Thoracic aorta (tissue), 2 donors: ENCODE measurements at regions not wholly inside any gene's neighbourhood (a gene's known extent, or its start where the extent isn't known, plus 50 kb on each side); places are given as distances from the start of the nearest gene placed in this dataset.

Source experiments
- ATAC-seq: fragments of 150-250 bp; one replicate; pipeline ENCODE4 v1.8.0; 2017; ENCODE audit warnings: low read depth; ENCODE audit not compliant: insufficient number of reproducible peaks, low FRiP score
- DNase-seq: peaks from one replicate; pipeline ENCODE4 v3.0.0-alpha.2; 2020; ENCODE audit warnings: low spot score
- H3K27ac ChIP-seq, 2 donors: fragments of 200-600 bp; sonication (generic); 1 replicate in 1 of 2; 2 replicates in 1 of 2; pipeline ENCODE4 v1.5.1; 2016; ENCODE audit warnings: mild to moderate bottlenecking in 2 of 2, moderate library complexity in 2 of 2
- H3K27me3 ChIP-seq: fragments of 200-600 bp; sonication (generic); replicated peaks from 2 replicates; pipeline ENCODE4 v1.6.0; 2016; ENCODE audit warnings: mild to moderate bottlenecking; ENCODE audit not compliant: insufficient read depth
- H3K36me3 ChIP-seq: fragments of 200-600 bp; sonication (generic); one replicate; pipeline ENCODE4 v1.5.1; 2016
- H3K4me1 ChIP-seq, 2 donors: fragments of 200-600 bp; sonication (generic); 1 replicate in 1 of 2; 2 replicates in 1 of 2; pipeline versions ENCODE4 v1.5.1 to v1.6.0; 2016; ENCODE audit warnings: low read depth in 2 of 2, mild to moderate bottlenecking in 1 of 2; ENCODE audit not compliant: control insufficient read depth in 1 of 2
- H3K4me3 ChIP-seq: fragments of 200-600 bp; sonication (generic); 2 replicates; pipeline ENCODE4 v1.5.1; 2016; ENCODE audit warnings: mild to moderate bottlenecking
- H3K9me3 ChIP-seq: fragments of 200-600 bp; sonication (generic); 2 replicates; pipeline ENCODE4 v1.5.1; 2016
- TF ChIP-seq, protein P1 (sequence below): fragments of 200-600 bp; sonication (generic); IDR thresholded peaks from one replicate; pipeline ENCODE4 v1.5.1; 2019; ENCODE audit warnings: antibody characterized with exemption

DNA sequence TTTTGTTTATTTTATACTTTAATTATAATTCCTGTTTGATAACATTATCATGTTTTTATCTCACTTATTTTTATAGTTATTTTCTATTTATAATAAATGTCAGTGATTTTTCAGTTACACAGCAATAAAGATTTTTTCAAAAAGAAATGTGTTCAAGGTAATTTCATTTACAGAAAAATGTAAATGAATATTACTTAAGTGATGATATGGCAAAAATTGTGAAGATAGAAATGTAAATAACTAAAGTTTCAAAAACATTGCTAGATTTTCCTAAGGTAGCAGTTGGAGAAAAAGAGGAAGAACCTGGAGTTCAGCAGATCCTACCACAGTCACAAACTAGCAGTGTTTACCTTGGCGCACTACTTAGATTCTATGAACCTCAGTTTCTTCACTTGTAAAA is 202.6 kb downstream of the RFPL4B start:
- no peaks in the 10 kb centered on the region for H3K27me3 ChIP-seq
- no peaks in the 10 kb centered on the region for H3K36me3 ChIP-seq
- ATAC-seq: no peak
- H3K4me1 ChIP-seq: no peaks in the 10 kb centered on the region
- H3K27ac ChIP-seq: no peak overlapping the region
- H3K4me3 ChIP-seq: no peak overlapping the region
- TF ChIP-seq, protein P1, sequence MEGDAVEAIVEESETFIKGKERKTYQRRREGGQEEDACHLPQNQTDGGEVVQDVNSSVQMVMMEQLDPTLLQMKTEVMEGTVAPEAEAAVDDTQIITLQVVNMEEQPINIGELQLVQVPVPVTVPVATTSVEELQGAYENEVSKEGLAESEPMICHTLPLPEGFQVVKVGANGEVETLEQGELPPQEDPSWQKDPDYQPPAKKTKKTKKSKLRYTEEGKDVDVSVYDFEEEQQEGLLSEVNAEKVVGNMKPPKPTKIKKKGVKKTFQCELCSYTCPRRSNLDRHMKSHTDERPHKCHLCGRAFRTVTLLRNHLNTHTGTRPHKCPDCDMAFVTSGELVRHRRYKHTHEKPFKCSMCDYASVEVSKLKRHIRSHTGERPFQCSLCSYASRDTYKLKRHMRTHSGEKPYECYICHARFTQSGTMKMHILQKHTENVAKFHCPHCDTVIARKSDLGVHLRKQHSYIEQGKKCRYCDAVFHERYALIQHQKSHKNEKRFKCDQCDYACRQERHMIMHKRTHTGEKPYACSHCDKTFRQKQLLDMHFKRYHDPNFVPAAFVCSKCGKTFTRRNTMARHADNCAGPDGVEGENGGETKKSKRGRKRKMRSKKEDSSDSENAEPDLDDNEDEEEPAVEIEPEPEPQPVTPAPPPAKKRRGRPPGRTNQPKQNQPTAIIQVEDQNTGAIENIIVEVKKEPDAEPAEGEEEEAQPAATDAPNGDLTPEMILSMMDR: no peak
- DNase-seq: no peak
- no peaks in the 10 kb centered on the region for H3K9me3 ChIP-seq

DNA sequence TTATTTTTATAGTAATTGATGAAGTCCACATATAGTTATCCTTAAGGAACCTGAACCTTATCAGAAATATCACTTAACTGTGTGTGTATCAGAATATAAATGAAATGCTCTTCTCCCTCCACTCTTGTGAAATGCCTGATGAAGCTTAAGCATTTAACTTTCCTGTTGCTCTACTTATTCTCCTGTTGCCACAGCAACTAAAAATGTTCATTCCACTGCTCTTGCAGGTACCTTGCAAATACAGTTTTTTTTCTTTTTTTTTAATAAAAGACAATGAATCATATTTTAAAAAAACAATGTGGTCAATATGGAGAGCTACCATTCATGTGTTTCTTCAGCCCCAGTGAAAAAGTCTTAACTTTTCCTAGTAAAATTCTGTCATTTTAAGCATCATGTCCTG is 210.3 kb downstream of the RFPL4B start:
- H3K27ac ChIP-seq: no peak overlapping the region
- DNase-seq (no peak), ATAC-seq (no peak)
- H3K9me3 ChIP-seq: no peaks in the 10 kb centered on the region
- TF ChIP-seq, protein P1: no peak
- H3K4me1 ChIP-seq: no peaks in the 10 kb centered on the region
- H3K4me3 ChIP-seq: no peak overlapping the region
- H3K36me3 ChIP-seq: no peaks in the 10 kb centered on the region
- no peaks in the 10 kb centered on the region for H3K27me3 ChIP-seq

DNA sequence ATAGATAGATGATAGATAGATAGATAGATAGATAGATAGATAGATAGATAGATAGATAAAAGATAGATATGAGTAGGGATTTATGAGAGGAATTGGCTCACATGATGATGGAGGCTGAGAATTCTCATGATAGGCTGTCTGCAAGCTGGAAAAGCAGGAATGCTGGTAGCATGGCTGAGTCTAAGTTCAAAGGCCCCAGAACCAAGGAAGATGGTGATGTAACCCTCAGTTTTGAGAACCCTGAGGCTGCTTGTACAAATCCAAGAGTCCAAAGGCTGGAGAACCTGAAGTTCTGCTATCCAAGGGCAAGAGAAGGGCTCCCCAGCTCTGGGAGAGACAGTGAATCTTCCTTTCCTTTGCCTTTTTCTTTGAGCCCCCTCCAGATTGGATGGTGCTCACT is 210.8 kb downstream of the RFPL4B start:
- Histone ChIP-seq H3K27me3 (no peaks in the 10 kb centered on the region), H3K4me3 (no peak overlapping the region), H3K4me1 (peaks cover 2 to 4% of the 10 kb centered on the region in 2 donors), H3K9me3 (no peaks in the 10 kb centered on the region), H3K36me3 (no peaks in the 10 kb centered on the region), H3K27ac (no peak overlapping the region)
- ATAC-seq (no peak), DNase-seq (no peak)
- TF ChIP-seq, protein P1: no peak

DNA sequence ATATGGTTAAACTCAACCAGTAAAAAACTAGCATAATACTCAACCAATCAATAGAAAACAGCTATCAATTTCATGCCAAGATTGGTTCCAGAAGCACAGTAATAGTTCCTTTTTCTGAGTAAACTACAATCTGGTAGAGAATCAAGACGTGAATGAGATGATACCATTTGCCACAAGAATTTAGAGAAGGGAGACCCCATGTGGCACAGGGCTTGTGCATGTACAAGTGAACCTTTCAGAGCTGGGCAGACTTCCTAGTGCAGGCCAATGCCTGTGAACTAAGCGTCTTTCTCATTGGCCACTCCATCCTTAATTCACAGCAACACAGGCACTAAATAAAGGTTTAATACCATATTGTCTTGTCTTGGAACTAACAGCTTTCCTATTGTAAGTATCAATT is 213.5 kb downstream of the RFPL4B start:
- no peaks in the 10 kb centered on the region for H3K9me3 ChIP-seq
- H3K27me3 ChIP-seq: no peaks in the 10 kb centered on the region
- DNase-seq (no peak), ATAC-seq (no peak)
- H3K4me3 ChIP-seq: no peak overlapping the region
- TF ChIP-seq, protein P1: no peak
- peaks cover 5 to 9% of the 10 kb centered on the region in 2 donors for H3K4me1 ChIP-seq
- H3K36me3 ChIP-seq: no peaks in the 10 kb centered on the region
- H3K27ac ChIP-seq: no peak overlapping the region

DNA sequence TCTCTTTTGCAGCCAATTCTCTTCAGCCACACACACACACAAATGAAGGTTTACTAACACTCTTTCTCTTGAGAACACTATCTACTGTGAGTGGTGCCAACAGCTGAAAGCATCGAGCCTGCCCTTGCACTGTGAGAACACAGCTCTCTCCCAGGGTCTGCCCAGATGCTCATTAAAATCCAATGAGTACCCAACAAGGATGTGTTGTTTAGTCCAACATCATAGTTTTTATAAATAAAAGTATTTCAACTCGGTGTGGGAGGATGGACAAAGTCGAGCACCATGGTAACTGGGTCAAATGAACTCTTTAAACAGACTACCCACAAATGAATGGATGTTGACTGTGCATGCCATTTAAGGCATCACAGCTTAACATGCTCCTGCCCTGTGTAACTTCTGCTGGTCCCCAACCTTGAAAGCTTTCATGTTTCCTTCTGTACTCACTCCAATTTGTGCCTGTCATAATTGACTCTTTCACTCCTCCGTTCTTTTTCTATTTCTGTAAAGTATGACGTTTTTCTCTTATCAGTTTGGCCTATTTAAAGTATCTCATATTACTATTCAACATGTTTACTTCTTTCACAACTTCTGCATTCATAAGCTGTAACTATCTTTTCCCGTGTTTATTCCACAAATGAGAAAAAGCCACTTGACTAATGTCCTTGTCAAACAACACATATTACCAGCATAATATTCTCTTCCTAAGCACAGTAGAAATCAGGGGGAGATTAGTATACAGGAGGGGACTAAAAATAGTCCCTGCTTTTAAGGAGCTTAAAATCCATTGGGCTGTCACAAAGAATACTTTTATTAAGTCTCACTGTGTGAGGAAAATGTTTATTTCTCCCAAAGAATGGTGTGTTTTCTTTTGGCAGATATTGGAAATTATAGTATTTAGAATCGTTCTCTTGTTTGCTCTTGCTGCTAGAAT is 215.4 kb downstream of the RFPL4B start:
- DNase-seq: no peak
- Histone ChIP-seq H3K4me1 (peaks cover 5 to 9% of the 10 kb centered on the region in 2 donors), H3K9me3 (no peaks in the 10 kb centered on the region), H3K27me3 (no peaks in the 10 kb centered on the region), H3K27ac (no peak overlapping the region), H3K36me3 (no peaks in the 10 kb centered on the region), H3K4me3 (no peak overlapping the region)
- TF ChIP-seq, protein P1: no peak
- no peak for ATAC-seq
